NCI-H1436 treated with DMSO at 0.1 percent for 48 hours (cell line): ENCODE measurements at regions not wholly inside any gene's neighbourhood (a gene's known extent, or its start where the extent isn't known, plus 50 kb on each side); places are given as distances from the start of the nearest gene placed in this dataset.
"Not testable (repeated sequence)": the region's sequence is repeated elsewhere in the genome, so short reads cannot be mapped to it uniquely, and the experiment has no call there.

Source experiments
- DNase-seq: peaks from one replicate; lab custom pipeline; 2025; lab: John Stamatoyannopoulos, UW

- DNase-seq = no peak
Measured at GRCh38 chr12:13924286-13924685, 57.1 kb downstream of the GRIN2B start.

- no peak for DNase-seq
Measured at GRCh38 chr12:13918897-13919296, 62.5 kb downstream of the GRIN2B start.

- no peak for DNase-seq
Measured at GRCh38 chr12:13915096-13915495, 66.3 kb downstream of the GRIN2B start.

GRCh38 chr12:13913371-13913770 lies 68.0 kb downstream of the GRIN2B start:
- no peak for DNase-seq

- DNase-seq = no peak
Measured at GRCh38 chr12:13911756-13912554, 69.4 kb downstream of the GRIN2B start.

- DNase-seq = no peak
Measured at GRCh38 chr12:13905794-13906193, 75.6 kb downstream of the GRIN2B start.

- DNase-seq = no peak
Measured at GRCh38 chr12:13900718-13901117, 80.7 kb downstream of the GRIN2B start.

GRCh38 chr12:13898387-13898786 lies 83.0 kb downstream of the GRIN2B start:
- not testable (repeated sequence) for DNase-seq

GRCh38 chr12:13897811-13898210 lies 83.6 kb downstream of the GRIN2B start:
- no peak for DNase-seq

- DNase-seq = no peak
Measured at GRCh38 chr12:13896063-13896626, 85.3 kb downstream of the GRIN2B start.

GRCh38 chr12:13891902-13892301 lies 89.5 kb downstream of the GRIN2B start:
- DNase-seq = no peak

GRCh38 chr12:13890943-13891342 lies 90.5 kb downstream of the GRIN2B start:
- no peak for DNase-seq

GRCh38 chr12:13887779-13888388 lies 93.5 kb downstream of the GRIN2B start:
- DNase-seq = no peak

GRCh38 chr12:13882176-13882575 lies 99.2 kb downstream of the GRIN2B start:
- DNase-seq = no peak

GRCh38 chr12:13880613-13881012 lies 100.8 kb downstream of the GRIN2B start:
- no peak for DNase-seq

GRCh38 chr12:13875744-13876143 lies 105.7 kb downstream of the GRIN2B start:
- no peak for DNase-seq

- no peak for DNase-seq
Measured at GRCh38 chr12:13870255-13870654, 111.1 kb downstream of the GRIN2B start.

- DNase-seq = peak; percentile 2
Measured at GRCh38 chr12:13864081-13864673, 117.2 kb downstream of the GRIN2B start.

- DNase-seq = no peak
Measured at GRCh38 chr12:13857750-13858149, 123.7 kb downstream of the GRIN2B start.

GRCh38 chr12:13853471-13853870 lies 127.9 kb downstream of the GRIN2B start:
- no peak for DNase-seq

GRCh38 chr12:13851828-13852227 lies 129.6 kb downstream of the GRIN2B start:
- DNase-seq = no peak

- no peak for DNase-seq
Measured at GRCh38 chr12:13849456-13849855, 131.9 kb downstream of the GRIN2B start.

- DNase-seq = no peak
Measured at GRCh38 chr12:13843841-13844240, 137.6 kb downstream of the GRIN2B start.
